Endothelial cell of umbilical vein (primary cell): ENCODE measurements at regions not wholly inside any gene's neighbourhood (a gene's known extent, or its start where the extent isn't known, plus 50 kb on each side); places are given as distances from the start of the nearest gene placed in this dataset.
"Not testable (repeated sequence)": the region's sequence is repeated elsewhere in the genome, so short reads cannot be mapped to it uniquely, and the experiment has no call there.

Experiments
- BruUV-seq: library from RNA; stranded (reverse); fragments of 400-500 nt; replicated peaks from 2 replicates; lab custom pipeline; 2021; lab: Mats Ljungman, UMichigan
- CTCF ChIA-PET: fragments of 300-600, 350-600 bp; sonication (Branson Sonifier 250); formaldehyde crosslinking; loops from one replicate; lab custom pipeline; 2021; ENCODE audit warnings: antibody characterized with exemption, inconsistent platforms; lab: Charles Lee
- POLR2A ChIA-PET: fragments of 300-600, 350-600 bp; sonication (Branson Sonifier 250); formaldehyde crosslinking; loops from one replicate; lab custom pipeline; 2021; ENCODE audit warnings: antibody characterized with exemption, inconsistent platforms; lab: Charles Lee
- DNase-seq: peaks from one replicate; pipeline ENCODE4 v3.0.0-alpha.2; 2011; ENCODE audit warnings: low read depth, low spot score
- FAIRE-seq: peaks from 2 replicates; lab custom pipeline; 2011; peaks lifted over from hg19 to GRCh38; lab: Jason Lieb, UNC
- H2AFZ ChIP-seq: 2 replicates; pipeline ENCODE4 v1.6.0; 2012; ENCODE audit warnings: low read depth, low read length, control low read depth, inconsistent platforms
- H3K27ac ChIP-seq: 2 replicates; pipeline ENCODE4 v1.5.1; 2011; ENCODE audit warnings: low read depth, mild to moderate bottlenecking, control low read depth, low read length, moderate library complexity; ENCODE audit not compliant: insufficient read depth
- H3K27me3 ChIP-seq, 2 experiments: 2 replicates each; pipeline versions ENCODE4 v1.6.0 to v1.6.1; 2011; ENCODE audit warnings: low read length in 2 of 2, mixed read lengths in 1 of 2; ENCODE audit not compliant: control insufficient read depth in 2 of 2, insufficient read depth in 2 of 2
- H3K36me3 ChIP-seq, 2 experiments: 2 replicates in 1 of 2; 3 replicates in 1 of 2; pipeline ENCODE4 v1.5.1; 2011; ENCODE audit warnings: low read length in 2 of 2, mild to moderate bottlenecking in 1 of 2, moderate library complexity in 1 of 2; ENCODE audit not compliant: control insufficient read depth in 2 of 2, insufficient read depth in 2 of 2; ENCODE audit errors: extremely low read depth in 1 of 2
- H3K4me1 ChIP-seq: 3 replicates; pipeline ENCODE4 v1.5.1; 2011; ENCODE audit warnings: mild to moderate bottlenecking, low read length; ENCODE audit not compliant: control insufficient read depth, insufficient read depth; ENCODE audit errors: extremely low read depth
- H3K4me2 ChIP-seq: 2 replicates; pipeline ENCODE4 v1.6.1; 2011; ENCODE audit warnings: low read length, control low read depth, mixed read lengths; ENCODE audit not compliant: insufficient read depth
- H3K4me3 ChIP-seq, 3 experiments: fragments of 200-600 bp in 1 of 3; sonication (generic), shearing (Covaris generic) in 1 of 3; replicated peaks in 1 of 3; 2 replicates each; pipeline ENCODE4 v1.5.1; 2011 to 2016; ENCODE audit warnings: control low read depth in 3 of 3, low read length in 3 of 3, mild to moderate bottlenecking in 2 of 3, inconsistent platforms in 1 of 3, low read depth in 1 of 3, moderate library complexity in 1 of 3; ENCODE audit not compliant: insufficient read depth in 1 of 3
- H3K79me2 ChIP-seq: 2 replicates; pipeline ENCODE4 v1.6.0; 2012; ENCODE audit warnings: low read length, inconsistent platforms; ENCODE audit not compliant: control insufficient read depth, insufficient read depth
- H3K9ac ChIP-seq: replicated peaks from 2 replicates; pipeline ENCODE3; 2011; ENCODE audit warnings: low read length, control low read depth; ENCODE audit not compliant: insufficient read depth; ENCODE audit errors: extremely low read depth
- H3K9me1 ChIP-seq: replicated peaks from 3 replicates; pipeline ENCODE4 v1.6.0; 2011; ENCODE audit warnings: mild to moderate bottlenecking, low read length; ENCODE audit not compliant: control insufficient read depth, insufficient read depth; ENCODE audit errors: extremely low read depth
- H3K9me3 ChIP-seq: replicated peaks from 2 replicates; pipeline ENCODE4 v1.5.1; 2012; ENCODE audit warnings: low read length, inconsistent platforms; ENCODE audit not compliant: control insufficient read depth, insufficient read depth
- H4K20me1 ChIP-seq: replicated peaks from 2 replicates; pipeline ENCODE3; 2011; ENCODE audit warnings: mild to moderate bottlenecking, low read length; ENCODE audit not compliant: control insufficient read depth, insufficient read depth; ENCODE audit errors: extremely low read depth
- POLR2AphosphoS5 ChIP-seq: IDR thresholded peaks from 2 replicates; pipeline ENCODE4 v1.6.1; 2012; ENCODE audit warnings: low read depth, mild to moderate bottlenecking, control low read depth, low read length, moderate library complexity; ENCODE audit not compliant: insufficient read depth
- dilution Hi-C: fragments of 300-500 bp; cut with MboI; formaldehyde crosslinking; loops from one replicate; pipeline ENCODE4 v1.15.0; 2019; ENCODE audit warnings: low sequenced_read_pairs; ENCODE audit not compliant: extremely low pct_ligation_motif_present
- intact Hi-C: fragments of 100-400 bp; cut with micrococcal nuclease; formaldehyde crosslinking; loops from one replicate; pipeline ENCODE4 v1.10.0; 2022

DNA sequence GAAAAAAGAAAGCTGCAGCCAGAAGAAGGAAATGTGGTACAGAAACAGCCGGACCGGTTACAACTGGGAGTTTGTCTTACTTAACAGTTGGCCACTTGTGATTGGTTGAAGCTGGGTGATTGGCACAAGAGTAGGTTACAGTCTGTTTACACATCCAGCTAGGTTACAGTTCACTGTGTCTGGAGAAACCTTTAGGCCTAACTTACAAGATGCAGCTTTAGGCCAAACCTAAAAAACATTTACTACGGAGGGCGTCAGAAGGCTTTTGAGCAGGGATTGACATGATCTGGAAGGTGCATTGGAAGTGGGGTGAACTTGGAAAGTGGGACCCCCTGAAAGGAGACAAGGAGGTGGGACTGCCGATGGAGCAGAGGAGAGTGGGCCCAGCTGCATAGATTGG, 122.3 kb downstream of the BANF2 start:
- Histone ChIP-seq H3K27me3 (no peaks in the 10 kb centered on the region), H2AFZ (no peak overlapping the region), H3K4me1 (peaks cover 8% of the 10 kb centered on the region), H3K27ac (no peak overlapping the region), H3K79me2 (no peaks in the 10 kb centered on the region), H4K20me1 (no peaks in the 10 kb centered on the region), H3K4me3 (no peak overlapping the region), H3K9me1 (no peaks in the 10 kb centered on the region), H3K36me3 (no peaks in the 10 kb centered on the region), H3K4me2 (no peak overlapping the region), H3K9ac (no peak overlapping the region), H3K9me3 (no peaks in the 10 kb centered on the region)
- FAIRE-seq = no peak
- no TSS peak for BruUV-seq
- POLR2A ChIA-PET = no interaction called here
- CTCF ChIA-PET = interaction anchor here (1.0 to 1.3 kb wide), 2 partner anchors 47 to 140 kb away, joined by 3 to 4 read pairs; partner anchors contain the start of gene RRBP1
- intact Hi-C loops (no loop called here), dilution Hi-C loops (no loop called here)
- DNase-seq = no peak
- TF ChIP-seq POLR2AphosphoS5 = no peak

DNA sequence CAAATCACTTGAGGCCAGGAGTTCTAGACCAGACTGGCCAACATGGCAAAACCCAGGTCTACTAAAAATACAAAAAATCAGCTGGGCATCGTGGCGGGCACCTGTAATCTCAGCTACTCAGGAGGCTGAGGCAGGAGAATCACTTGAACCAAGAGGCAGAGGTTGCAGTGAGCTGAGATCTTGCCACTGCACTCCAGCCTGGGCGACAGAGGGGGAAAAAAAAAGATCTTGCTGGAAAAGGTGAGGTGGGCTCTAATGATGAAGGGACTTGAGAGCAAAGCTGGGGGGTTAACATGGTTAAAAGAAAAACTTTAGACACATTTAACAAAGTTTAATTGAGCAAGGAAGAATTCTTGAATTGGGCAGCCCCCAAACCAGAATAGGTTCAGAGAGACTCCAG, 121.8 kb downstream of the BANF2 start:
- BruUV-seq, H3K36me3 ChIP-seq, H3K9ac ChIP-seq, H3K9me1 ChIP-seq, H3K79me2 ChIP-seq, POLR2A ChIA-PET, DNase-seq, dilution Hi-C loops, H3K4me1 ChIP-seq, H2AFZ ChIP-seq, H3K4me3 ChIP-seq, H3K4me2 ChIP-seq, FAIRE-seq, H3K9me3 ChIP-seq, intact Hi-C loops, H3K27ac ChIP-seq, H4K20me1 ChIP-seq, H3K27me3 ChIP-seq: not testable (repeated sequence)
- CTCF ChIA-PET = interaction anchor here (1.0 to 1.3 kb wide), 2 partner anchors 47 to 139 kb away, joined by 3 to 4 read pairs; partner anchors contain the start of gene RRBP1
